ENCODE measurements at regions not wholly inside any gene's neighbourhood (a gene's known extent, or its start where the extent isn't known, plus 50 kb on each side); places are given as distances from the start of the nearest gene placed in this dataset.

DNA sequence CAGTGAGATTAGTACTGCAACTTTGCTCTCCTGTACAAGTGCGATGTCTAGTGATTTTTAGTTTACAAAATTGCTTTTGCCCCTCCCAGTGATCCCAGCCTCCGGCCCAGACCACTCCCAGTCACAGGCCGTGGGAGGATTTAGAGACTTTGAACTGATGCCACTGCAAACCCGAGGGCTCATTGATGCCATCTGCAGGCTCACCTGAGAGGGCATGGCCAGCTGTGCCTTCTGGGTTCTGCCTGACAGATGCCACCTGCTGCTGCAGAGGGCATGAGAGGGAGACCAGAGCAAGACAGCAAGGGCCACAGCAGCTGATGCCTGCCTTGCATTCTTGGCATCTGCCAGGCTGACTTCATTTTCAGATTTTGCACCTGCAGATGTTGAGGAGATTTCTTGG lies 593.8 kb downstream of the CDK5RAP2 start:
- DNase-seq: no peak

GRCh38 chr9:119974026-119974425 lies 604.8 kb upstream of the BRINP1 start:
- no peak for DNase-seq

- DNase-seq: peak in 1 of 2 experiments; percentile 69
Observed at GRCh38 chr9:119968836-119969707, 599.8 kb upstream of the BRINP1 start.

- no peak for DNase-seq
Observed at GRCh38 chr9:119967867-119968535, 598.8 kb upstream of the BRINP1 start.

GRCh38 chr9:119963798-119964372 lies 594.6 kb upstream of the BRINP1 start:
- DNase-seq: no peak

- DNase-seq: no peak
Observed at GRCh38 chr9:119963258-119963797, 594.1 kb upstream of the BRINP1 start.

DNA sequence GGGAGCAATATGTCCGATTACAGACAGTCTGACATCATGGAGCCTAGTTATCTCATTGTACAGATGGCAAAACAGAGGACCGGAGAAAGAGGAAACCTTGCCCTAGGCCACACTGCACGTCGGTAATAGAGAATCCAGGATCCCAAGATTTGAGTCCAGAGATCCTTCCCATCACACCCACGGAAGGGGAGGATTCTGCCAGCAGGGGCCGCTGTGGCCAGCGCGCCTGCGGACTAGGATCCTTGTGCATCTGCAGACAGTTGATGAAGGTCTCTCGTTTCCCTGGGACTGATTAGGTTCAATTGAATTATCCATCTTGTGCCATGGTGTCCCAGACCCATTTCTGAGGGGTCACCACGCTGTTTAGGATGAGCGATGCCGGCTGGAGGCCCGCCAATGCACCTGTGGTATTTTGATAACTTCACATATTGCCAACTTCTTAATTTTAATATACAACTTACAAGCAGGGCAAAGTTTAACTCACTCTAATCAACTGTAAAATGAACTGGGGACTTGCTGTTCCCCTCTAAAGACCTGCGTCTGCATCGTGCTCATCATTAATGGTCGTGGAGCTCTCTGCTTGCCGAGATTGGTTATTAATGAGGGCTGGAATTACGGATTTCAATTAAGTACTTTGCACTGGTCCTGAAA lies 592.7 kb upstream of the BRINP1 start:
- DNase-seq: peak in 1 of 2 experiments; percentile 48

DNA sequence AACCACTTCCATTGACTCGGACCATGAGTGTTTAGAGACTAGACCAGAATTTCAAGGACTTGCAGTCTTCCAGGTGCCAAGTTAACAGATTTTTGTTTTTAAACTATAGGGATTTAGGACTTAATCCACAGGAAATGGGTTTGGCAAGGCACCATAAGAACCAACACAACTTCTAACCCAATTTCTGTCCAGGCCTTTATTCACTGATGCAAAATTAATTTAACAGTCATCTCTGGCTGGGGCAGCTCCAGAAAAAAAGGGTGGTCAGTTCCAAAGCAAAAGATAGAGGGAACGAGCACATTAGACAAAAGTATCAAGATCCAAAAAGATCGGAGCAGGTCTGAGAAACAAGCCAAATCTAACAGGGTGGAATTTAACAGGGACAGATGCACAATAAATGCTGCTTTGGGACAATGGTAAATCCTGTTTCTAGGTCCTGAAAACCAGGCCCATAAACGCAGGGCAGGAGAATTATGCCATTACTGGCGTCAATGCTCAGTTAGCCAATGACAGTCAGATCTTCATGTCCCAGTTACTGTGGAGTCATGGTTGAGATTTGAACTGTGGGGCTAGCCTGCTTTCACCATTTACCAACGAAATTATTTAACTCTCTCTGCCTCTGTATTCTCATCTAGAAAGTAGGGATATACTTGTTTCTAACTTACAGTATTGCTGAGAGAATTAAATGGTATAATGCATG lies 590.8 kb upstream of the BRINP1 start:
- DNase-seq: no peak

DNA sequence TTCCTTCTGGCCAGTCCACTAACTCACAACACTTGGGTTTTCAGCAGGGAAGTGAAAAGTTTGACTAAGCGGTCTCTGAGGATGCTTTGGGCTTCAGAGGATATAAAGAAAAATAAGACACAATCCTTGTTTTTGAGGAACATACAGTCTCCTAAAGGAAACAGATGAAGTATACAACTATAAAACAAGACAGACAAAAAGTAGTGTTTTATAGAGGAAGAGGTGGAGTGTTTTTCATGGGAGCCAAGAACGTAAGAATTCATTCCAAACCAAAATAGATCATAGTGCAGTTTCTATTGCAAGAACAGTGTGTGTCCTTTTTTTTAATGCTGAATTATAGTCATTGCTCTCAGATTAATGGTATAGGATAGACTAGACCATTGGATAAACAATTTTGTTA lies 586.9 kb upstream of the BRINP1 start:
- DNase-seq: no peak

GRCh38 chr9:119955276-119955675 lies 586.0 kb upstream of the BRINP1 start:
- no peak for DNase-seq

- DNase-seq: no peak
Observed at GRCh38 chr9:119951591-119951990, 582.4 kb upstream of the BRINP1 start.

- DNase-seq: no peak
Observed at GRCh38 chr9:119951090-119951489, 581.9 kb upstream of the BRINP1 start.

DNA sequence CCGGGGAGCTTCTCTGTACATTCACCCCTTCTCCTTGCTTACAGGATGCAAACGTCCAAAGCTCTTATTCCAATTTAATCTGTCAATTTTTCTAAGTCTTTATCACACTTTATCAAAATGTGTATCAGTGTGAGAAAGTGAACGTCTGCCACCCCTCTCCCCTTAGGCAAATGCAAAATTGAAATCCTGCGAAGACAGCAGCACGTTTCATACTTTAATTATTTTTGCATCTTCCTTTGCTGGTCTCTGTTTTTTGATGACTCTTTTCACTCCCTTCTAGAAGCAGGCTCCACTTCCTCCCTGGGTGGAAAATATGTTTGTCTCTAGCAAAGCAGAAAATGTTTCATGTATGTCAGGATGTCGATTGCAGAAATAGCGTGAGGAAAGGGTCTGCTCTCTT lies 576.5 kb upstream of the BRINP1 start:
- DNase-seq: no peak

DNA sequence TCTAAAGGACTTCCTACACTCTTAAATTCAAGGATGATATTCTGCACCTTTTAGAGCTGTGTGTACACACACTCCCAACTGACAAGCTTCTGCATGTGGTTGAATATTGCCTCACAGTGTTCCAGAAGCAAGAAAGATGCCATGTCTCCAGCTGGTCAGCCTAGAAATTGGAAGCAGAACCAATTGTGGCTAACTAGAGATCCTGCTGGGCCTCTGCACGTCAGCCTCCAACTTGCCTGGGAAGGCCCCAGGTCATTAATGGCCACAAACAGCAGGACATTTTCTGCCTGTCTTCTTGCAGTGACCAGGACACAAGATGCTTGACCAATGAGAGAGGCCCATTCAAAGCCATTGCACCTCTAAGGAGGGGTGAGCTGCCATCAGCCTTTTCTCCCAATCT lies 571.9 kb upstream of the BRINP1 start:
- DNase-seq: no peak

DNA sequence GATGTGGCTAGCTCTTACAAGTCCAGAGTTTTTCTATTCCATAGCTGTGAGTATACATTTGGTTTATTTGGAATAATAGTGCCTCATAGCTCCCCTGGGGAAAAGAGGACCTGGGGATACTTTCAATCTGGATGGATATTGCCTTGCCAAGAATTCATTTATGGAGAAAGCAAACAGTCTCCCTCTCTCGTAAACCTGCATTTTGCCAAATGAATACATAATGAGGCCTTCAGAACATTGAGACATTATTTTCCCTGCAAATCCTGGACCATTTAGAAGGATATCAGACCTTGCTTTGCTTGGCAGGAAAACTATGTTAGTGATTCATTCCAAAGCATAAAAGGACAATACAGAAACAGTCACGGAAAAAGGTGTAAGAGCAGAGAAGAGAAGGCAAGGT lies 569.6 kb upstream of the BRINP1 start:
- DNase-seq: no peak

DNA sequence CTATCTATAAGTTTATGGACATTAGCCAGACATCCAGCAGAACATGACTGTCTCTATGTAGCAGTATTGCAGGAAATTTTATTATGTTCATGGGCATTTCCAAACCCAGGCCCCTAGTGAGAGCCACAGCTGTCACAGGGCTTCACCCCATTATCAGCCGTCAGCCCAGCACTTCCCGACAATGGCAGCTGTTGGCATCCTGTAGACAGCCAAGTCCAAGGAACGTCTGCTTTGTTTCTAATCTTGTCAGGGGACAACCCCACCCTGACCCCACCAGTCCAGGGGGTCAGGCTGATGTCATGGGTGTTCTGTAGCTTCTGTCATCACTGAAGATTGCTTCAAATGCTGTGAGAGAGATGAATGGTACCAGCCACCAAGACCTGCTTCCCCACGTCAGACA lies 565.3 kb upstream of the BRINP1 start:
- DNase-seq: no peak

DNA sequence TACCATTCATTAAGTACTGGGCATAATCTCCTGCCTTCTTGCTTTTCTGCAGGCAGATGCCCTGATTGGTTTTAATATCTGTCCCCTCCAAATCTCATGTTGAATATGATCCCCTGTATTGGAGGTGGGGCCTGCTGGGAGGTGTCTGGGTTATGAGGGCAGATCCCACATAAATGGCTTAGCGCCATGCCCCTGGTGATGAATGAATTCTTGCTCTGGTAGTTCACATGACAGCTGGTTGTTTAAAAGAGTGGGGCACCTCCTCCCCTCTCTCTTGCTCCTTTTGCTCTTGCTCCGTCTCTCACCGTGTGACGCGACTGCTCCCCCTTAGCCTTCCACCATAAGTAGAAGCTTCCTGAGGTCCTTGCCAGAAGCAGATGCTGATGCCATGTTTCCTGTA lies 564.0 kb upstream of the BRINP1 start:
- DNase-seq: no peak

GRCh38 chr9:119924736-119925135 lies 555.5 kb upstream of the BRINP1 start:
- DNase-seq: no peak

DNA sequence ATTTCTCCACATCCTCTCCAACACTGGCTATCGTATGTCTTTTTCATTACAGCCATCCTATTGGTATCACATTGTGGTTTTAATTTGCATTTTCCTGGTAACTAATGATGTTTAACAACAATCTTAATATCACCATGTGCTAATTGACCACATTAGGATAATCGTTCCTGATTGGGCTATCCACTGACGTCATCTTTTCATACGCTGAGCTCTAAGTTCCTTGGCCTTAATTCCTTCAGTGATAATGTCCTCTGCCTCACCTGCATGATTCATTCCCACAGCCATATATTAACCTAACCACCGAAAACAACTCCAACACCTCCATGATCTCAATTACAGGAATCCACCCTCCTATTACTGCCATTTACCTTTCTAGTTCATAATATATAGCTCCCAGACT lies 547.9 kb upstream of the BRINP1 start:
- DNase-seq: no peak

DNA sequence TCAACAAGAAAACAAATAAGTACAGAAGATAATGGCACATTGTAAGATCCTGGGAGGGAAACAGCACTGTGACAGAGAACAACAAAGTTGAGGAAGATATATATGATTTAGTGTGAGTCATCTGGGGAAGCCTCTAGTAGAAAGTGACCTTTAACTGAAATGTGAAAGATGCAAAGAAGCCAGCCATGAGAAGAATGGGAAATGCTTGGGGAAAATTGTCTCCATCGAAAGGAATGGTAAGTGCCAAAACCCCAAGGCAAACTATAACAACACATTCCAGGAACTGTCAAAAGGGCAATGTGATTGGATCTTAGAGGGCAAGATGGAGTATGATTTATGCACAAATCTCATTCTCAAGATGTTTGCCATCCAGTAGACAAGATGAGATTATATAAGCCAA lies 537.8 kb upstream of the BRINP1 start:
- no peak for DNase-seq

GRCh38 chr9:119905724-119906123 lies 536.5 kb upstream of the BRINP1 start:
- no peak for DNase-seq

DNA sequence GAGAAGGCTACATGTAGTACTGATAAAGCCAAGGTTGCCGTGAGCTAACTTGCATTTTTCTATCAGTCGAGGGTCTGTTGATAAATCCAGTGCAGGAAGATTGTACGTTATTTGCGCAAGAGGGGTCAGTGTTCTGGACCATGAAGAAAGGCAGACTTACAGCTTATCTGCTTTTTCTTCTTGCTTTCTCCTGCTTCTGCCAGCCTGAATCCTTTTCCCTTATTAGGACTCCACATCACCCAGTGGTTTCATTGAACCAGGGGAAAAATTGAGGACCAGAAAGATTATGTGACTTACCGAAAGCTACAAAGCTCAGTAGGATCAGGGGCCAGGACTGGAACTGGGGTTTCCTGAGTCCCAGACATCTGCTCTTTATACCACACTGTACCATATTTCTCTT lies 534.6 kb upstream of the BRINP1 start:
- DNase-seq: no peak

DNA sequence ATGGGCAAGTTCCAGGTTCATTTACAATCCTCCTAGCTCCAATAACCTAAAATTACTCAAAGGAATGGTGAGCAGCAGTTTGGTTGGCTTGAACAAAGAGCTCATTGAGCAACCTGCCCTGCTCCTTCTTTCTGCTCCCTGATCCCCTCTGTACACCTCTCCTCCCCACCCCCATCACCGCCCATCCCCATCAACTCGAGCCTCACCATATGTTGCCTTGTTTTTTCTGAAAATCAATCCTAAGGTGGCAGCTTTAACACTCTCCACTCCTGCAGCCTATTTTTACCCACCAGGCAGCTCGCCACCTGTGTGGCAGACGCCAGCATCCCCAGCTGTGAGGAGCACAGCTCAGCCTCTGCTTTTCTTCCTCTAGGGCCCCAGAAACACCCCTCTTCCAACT lies 533.4 kb upstream of the BRINP1 start:
- DNase-seq: no peak
